Gastrocnemius medialis (tissue), 4 donors: ENCODE measurements at regions not wholly inside any gene's neighbourhood (a gene's known extent, or its start where the extent isn't known, plus 50 kb on each side); places are given as distances from the start of the nearest gene placed in this dataset.
"Not testable (repeated sequence)": the region's sequence is repeated elsewhere in the genome, so short reads cannot be mapped to it uniquely, and the experiment has no call there.

Experiments
- POLR2A ChIP-seq, 2 donors: fragments of 450-650 bp; IDR thresholded peaks; one replicate each; pipeline ENCODE4 v1.6.1; 2017; ENCODE audit warnings: antibody characterized with exemption in 2 of 2, mild to moderate bottlenecking in 2 of 2, moderate library complexity in 2 of 2
- TF ChIP-seq, protein P1 (sequence below), 5 experiments: fragments of 450-650 bp in 3 of 5; fragments of 200-600 bp in 2 of 5; sonication (generic) in 2 of 5; IDR thresholded peaks in 4 of 5; conservative IDR thresholded peaks in 1 of 5; 1 replicate in 4 of 5; 2 replicates in 1 of 5; pipeline ENCODE4 v1.5.1; 2016 to 2019; ENCODE audit warnings: antibody characterized with exemption in 5 of 5, mild to moderate bottlenecking in 3 of 5, moderate library complexity in 3 of 5

DNA sequence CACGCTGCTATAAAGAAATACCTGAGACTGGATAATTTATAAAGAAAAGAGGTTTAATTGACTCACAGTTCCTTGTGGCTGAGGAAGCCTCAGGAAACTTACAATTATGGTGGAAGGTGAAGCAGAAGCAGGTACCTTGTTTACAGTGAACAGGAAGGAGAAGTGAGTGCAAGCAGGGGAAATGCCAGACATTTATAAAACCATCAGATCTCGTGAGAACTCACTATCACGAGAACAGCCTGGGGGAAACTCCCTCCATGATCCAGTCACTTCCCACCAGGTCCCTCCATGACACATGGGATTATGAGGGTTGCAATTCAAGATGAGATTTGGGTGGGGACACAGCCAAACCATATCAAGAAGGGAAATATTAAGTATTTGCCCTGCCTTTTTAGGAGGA, 305.8 kb downstream of the REEP3 start:
- TF ChIP-seq, protein P1, sequence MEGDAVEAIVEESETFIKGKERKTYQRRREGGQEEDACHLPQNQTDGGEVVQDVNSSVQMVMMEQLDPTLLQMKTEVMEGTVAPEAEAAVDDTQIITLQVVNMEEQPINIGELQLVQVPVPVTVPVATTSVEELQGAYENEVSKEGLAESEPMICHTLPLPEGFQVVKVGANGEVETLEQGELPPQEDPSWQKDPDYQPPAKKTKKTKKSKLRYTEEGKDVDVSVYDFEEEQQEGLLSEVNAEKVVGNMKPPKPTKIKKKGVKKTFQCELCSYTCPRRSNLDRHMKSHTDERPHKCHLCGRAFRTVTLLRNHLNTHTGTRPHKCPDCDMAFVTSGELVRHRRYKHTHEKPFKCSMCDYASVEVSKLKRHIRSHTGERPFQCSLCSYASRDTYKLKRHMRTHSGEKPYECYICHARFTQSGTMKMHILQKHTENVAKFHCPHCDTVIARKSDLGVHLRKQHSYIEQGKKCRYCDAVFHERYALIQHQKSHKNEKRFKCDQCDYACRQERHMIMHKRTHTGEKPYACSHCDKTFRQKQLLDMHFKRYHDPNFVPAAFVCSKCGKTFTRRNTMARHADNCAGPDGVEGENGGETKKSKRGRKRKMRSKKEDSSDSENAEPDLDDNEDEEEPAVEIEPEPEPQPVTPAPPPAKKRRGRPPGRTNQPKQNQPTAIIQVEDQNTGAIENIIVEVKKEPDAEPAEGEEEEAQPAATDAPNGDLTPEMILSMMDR (IDR thresholded peaks at IDR 0.05 in 4 of 5, conservative IDR thresholded peaks at IDR 0.05 in 1 of 5) = not testable (repeated sequence)
- TF ChIP-seq POLR2A (IDR thresholded peaks at IDR 0.05) = not testable (repeated sequence)
